Suprapubic skin (tissue), 4 donors: ENCODE measurements at regions not wholly inside any gene's neighbourhood (a gene's known extent, or its start where the extent isn't known, plus 50 kb on each side); places are given as distances from the start of the nearest gene placed in this dataset.
"Not testable (repeated sequence)": the region's sequence is repeated elsewhere in the genome, so short reads cannot be mapped to it uniquely, and the experiment has no call there.

Experiments
- DNase-seq, 2 donors: peaks; one replicate each; pipeline ENCODE4 v3.0.0-alpha.2; 2019; ENCODE audit warnings: low spot score in 2 of 2
- H3K27ac ChIP-seq: fragments of 200-600 bp; sonication (generic); one replicate; pipeline ENCODE4 v1.5.1; 2019
- H3K27me3 ChIP-seq: fragments of 200-600 bp; sonication (generic); one replicate; pipeline ENCODE4 v1.5.1; 2019
- H3K36me3 ChIP-seq: fragments of 200-600 bp; sonication (generic); one replicate; pipeline ENCODE4 v1.5.1; 2019
- H3K4me1 ChIP-seq: fragments of 200-600 bp; sonication (generic); one replicate; pipeline ENCODE4 v1.5.1; 2019
- H3K4me3 ChIP-seq: fragments of 200-600 bp; sonication (generic); one replicate; pipeline ENCODE4 v1.5.1; 2019; ENCODE audit warnings: mild to moderate bottlenecking
- H3K9me3 ChIP-seq: fragments of 200-600 bp; sonication (generic); one replicate; pipeline ENCODE4 v1.5.1; 2019
- EP300 ChIP-seq: sonication (generic); formaldehyde crosslinking; IDR thresholded peaks from one replicate; pipeline ENCODE4 v1.6.1; 2017; ENCODE audit warnings: antibody characterized with exemption
- POLR2A ChIP-seq, 2 donors: fragments of 450-650 bp; IDR thresholded peaks; one replicate each; pipeline ENCODE4 v1.6.1; 2017; ENCODE audit warnings: antibody characterized with exemption in 2 of 2, mild to moderate bottlenecking in 2 of 2, moderate library complexity in 2 of 2
- POLR2AphosphoS5 ChIP-seq, 3 donors: sonication (generic); formaldehyde crosslinking; IDR thresholded peaks; one replicate each; pipeline ENCODE4 v1.6.1; 2017; ENCODE audit warnings: antibody characterized with exemption in 3 of 3
- WGBS: methylation state at CpG from one replicate; pipeline ENCODE4 v1.1.5; 2018; 5-methylcytosine and 5-hydroxymethylcytosine counted together
- TF ChIP-seq, protein P1 (sequence below), 2 donors: fragments of 200-600 bp in 1 of 2; fragments of 450-650 bp in 1 of 2; sonication (generic) in 1 of 2; IDR thresholded peaks; one replicate each; pipeline ENCODE4 v1.5.1; 2016 to 2019; ENCODE audit warnings: antibody characterized with exemption in 2 of 2, mild to moderate bottlenecking in 1 of 2, moderate library complexity in 1 of 2

DNA sequence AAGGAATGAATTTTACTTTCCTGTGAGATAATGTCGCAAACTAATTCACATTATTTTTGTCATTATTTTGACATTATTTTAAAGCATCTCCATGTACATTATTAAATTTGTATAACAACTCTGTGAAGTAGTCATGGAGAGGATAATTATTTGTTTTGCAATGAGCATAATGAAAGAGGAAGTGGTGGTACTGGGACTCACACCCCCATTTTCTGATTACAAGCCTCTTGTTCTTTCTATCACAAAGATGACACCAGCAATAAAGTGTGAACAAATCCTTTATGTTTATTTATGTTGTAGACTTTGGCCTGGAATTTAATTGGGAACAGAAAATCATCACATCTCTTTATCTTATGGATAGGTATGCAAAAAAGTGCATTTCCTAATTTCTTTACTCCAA, 522.6 kb downstream of the TMEM135 start:
- no peaks in the 10 kb centered on the region for H3K36me3 ChIP-seq
- no peaks in the 10 kb centered on the region for H3K4me1 ChIP-seq
- TF ChIP-seq EP300, result no peak
- TF ChIP-seq, protein P1, sequence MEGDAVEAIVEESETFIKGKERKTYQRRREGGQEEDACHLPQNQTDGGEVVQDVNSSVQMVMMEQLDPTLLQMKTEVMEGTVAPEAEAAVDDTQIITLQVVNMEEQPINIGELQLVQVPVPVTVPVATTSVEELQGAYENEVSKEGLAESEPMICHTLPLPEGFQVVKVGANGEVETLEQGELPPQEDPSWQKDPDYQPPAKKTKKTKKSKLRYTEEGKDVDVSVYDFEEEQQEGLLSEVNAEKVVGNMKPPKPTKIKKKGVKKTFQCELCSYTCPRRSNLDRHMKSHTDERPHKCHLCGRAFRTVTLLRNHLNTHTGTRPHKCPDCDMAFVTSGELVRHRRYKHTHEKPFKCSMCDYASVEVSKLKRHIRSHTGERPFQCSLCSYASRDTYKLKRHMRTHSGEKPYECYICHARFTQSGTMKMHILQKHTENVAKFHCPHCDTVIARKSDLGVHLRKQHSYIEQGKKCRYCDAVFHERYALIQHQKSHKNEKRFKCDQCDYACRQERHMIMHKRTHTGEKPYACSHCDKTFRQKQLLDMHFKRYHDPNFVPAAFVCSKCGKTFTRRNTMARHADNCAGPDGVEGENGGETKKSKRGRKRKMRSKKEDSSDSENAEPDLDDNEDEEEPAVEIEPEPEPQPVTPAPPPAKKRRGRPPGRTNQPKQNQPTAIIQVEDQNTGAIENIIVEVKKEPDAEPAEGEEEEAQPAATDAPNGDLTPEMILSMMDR (IDR thresholded peaks at IDR 0.05), result no peak
- TF ChIP-seq POLR2A (IDR thresholded peaks at IDR 0.05), result no peak
- TF ChIP-seq POLR2AphosphoS5 (IDR thresholded peaks at IDR 0.05), result no peak
- no peaks in the 10 kb centered on the region for H3K27me3 ChIP-seq
- no peak overlapping the region for H3K4me3 ChIP-seq
- DNase-seq, result no peak
- WGBS, result 95% methylated on average over 1 of the region's 1 CpG
- H3K27ac ChIP-seq, result no peak overlapping the region
- no peaks in the 10 kb centered on the region for H3K9me3 ChIP-seq

DNA sequence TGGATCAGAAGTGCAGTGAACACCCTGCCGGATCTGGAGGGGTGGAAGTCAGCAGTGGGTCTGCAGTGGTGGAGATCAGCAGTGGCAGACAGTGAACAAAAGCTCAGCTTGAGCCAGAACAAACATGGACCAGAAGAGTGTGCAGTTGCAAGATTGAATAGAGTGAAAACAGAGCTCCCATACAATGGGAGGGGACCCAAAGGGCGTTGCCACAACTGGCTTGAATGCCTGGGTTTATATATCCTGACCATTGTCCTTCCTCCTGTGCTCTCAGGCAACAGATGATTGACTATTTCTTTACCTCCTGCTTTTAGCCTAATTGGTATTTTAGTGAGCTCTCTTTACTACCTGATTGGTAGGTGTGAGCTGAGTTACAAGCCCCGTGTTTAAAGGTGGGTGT, 522.1 kb downstream of the TMEM135 start:
- H3K4me1 ChIP-seq, H3K4me3 ChIP-seq, H3K9me3 ChIP-seq, H3K36me3 ChIP-seq, H3K27me3 ChIP-seq, H3K27ac ChIP-seq, DNase-seq: not testable (repeated sequence)
- WGBS, result 55% methylated on average over 3 of the region's 3 CpGs

DNA sequence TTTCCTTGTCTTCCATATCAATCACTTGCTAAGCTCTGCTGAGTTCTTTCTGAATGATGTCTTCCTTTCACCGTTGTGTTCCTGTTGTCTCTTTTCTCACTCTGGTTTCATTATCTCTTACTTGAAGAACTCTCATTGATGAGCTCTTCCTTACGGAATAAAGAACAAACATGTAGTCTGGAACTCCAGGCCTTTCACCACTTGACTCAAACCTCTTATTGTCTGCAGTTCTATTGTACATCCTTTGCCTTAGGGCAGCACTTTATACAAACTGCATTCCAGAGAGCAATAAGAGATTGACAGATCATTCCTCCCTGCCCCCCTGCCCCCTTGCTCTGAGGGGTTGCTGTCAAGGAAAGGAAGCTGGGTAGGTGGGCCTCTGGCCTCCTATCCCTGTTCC, 517.4 kb downstream of the TMEM135 start:
- Histone ChIP-seq H3K27me3 (no peaks in the 10 kb centered on the region), H3K4me1 (no peaks in the 10 kb centered on the region), H3K27ac (no peak overlapping the region), H3K4me3 (no peak overlapping the region), H3K9me3 (no peaks in the 10 kb centered on the region), H3K36me3 (no peaks in the 10 kb centered on the region)
- no peak for DNase-seq
- 48% methylated on average over 2 of the region's 2 CpGs for WGBS
- TF ChIP-seq POLR2AphosphoS5 (IDR thresholded peaks at IDR 0.05) (no peak), POLR2A (IDR thresholded peaks at IDR 0.05) (no peak), EP300 (no peak)
- TF ChIP-seq, protein P1 (IDR thresholded peaks at IDR 0.05), result no peak

DNA sequence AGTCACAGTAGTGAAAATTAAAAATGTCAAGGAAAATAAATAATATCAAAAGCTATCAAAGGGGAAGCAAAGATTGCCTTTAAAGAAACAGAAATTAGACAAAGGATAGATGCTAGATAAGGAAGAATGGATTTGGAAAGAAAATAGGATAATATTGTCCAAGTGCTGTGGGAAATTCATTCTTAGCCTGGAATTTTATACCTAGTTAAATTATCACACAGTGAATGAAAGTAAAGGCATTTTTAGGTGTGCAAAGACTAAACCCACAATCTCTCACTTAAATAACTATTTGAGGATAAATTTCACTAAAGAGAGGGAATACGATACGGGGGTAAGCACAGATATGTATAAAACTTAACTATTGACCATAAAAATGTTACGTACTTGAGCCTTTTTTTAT, 511.1 kb downstream of the TMEM135 start:
- no peak overlapping the region for H3K4me3 ChIP-seq
- no peaks in the 10 kb centered on the region for H3K36me3 ChIP-seq
- no peaks in the 10 kb centered on the region for H3K27me3 ChIP-seq
- TF ChIP-seq, protein P1 (IDR thresholded peaks at IDR 0.05), result no peak
- TF ChIP-seq EP300, result no peak
- no peak for TF ChIP-seq POLR2AphosphoS5 (IDR thresholded peaks at IDR 0.05)
- TF ChIP-seq POLR2A (IDR thresholded peaks at IDR 0.05), result no peak
- no peaks in the 10 kb centered on the region for H3K4me1 ChIP-seq
- H3K27ac ChIP-seq, result no peak overlapping the region
- DNase-seq, result no peak
- H3K9me3 ChIP-seq, result peaks cover under 1% of the 10 kb centered on the region
- 91% methylated on average over 3 of the region's 3 CpGs for WGBS

DNA sequence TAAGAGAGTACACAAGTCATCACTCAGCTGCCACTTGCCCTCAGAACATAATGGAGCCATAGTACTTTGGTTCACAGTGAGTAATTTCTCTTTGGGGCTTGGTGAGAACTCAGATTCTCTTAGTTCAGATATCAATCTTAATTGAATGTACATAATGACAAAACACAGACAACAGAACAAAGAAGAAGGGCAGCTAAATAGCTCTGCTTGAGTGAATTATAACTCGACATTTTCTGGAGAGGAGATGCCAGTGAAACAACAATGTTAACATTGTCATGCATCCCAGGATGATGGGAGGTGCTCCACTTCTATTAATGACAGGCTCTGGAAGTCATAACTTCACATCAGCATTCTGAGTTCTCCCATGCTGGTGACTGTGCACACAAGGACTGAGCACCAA, 508.1 kb downstream of the TMEM135 start:
- TF ChIP-seq EP300, result no peak
- DNase-seq, result no peak
- WGBS, result 85% methylated on average over 1 of the region's 1 CpG

DNA sequence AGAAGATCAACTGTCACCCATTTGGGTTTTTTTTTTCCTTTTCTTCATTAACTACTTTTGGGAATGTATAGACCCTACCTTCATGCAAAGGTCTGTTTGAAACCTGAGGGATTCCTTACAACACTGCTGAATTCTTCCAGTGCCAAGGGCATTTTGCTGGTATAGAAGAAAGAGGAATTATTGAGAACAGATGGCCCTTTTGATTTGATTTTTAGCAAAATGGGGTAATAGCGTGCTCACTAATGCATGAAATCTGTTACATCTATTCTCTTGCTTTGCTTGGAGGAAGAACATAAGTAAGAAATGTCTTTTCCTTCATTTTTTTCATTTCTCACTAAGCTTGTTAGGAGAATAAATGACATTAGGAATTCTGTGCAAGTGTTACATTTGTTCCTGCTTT, 501.9 kb downstream of the TMEM135 start:
- H3K9me3 ChIP-seq, result peaks cover 5% of the 10 kb centered on the region
- TF ChIP-seq POLR2A (IDR thresholded peaks at IDR 0.05), result no peak
- no peak for TF ChIP-seq POLR2AphosphoS5 (IDR thresholded peaks at IDR 0.05)
- TF ChIP-seq, protein P1 (IDR thresholded peaks at IDR 0.05), result no peak
- TF ChIP-seq EP300, result no peak
- no peak overlapping the region for H3K27ac ChIP-seq
- no peak for DNase-seq
- no peak overlapping the region for H3K4me3 ChIP-seq
- H3K36me3 ChIP-seq, result no peaks in the 10 kb centered on the region
- no peaks in the 10 kb centered on the region for H3K27me3 ChIP-seq
- 82% methylated on average over 1 of the region's 1 CpG for WGBS
- no peaks in the 10 kb centered on the region for H3K4me1 ChIP-seq

More for the DNA sequence above, 508.1 kb downstream of the TMEM135 start:
- peaks cover 5% of the 10 kb centered on the region for H3K9me3 ChIP-seq
- H3K4me3 ChIP-seq, result no peak overlapping the region
- no peaks in the 10 kb centered on the region for H3K27me3 ChIP-seq
- H3K4me1 ChIP-seq, result no peaks in the 10 kb centered on the region
- no peaks in the 10 kb centered on the region for H3K36me3 ChIP-seq
- H3K27ac ChIP-seq, result no peak overlapping the region
